WTC11 (cell line): ENCODE measurements at regions not wholly inside any gene's neighbourhood (a gene's known extent, or its start where the extent isn't known, plus 50 kb on each side); places are given as distances from the start of the nearest gene placed in this dataset.
A peak's percentile ranks its signal among the peaks of the same experiment; 100 is the strongest.

Experiments used
- ATAC-seq: fragments of 200-7000 bp; cut with Tn5 transposase; 2 replicates; pipeline ENCODE4 v1.10.0; 2021; ENCODE audit warnings: mild to moderate bottlenecking, moderate library complexity
- CTCF ChIA-PET: fragments of 300-600 bp; sonication (Branson Sonifier 250); formaldehyde crosslinking; loops from one replicate; lab custom pipeline; 2021; ENCODE audit warnings: antibody characterized with exemption; lab: Charles Lee
- POLR2A ChIA-PET: fragments of 350-600 bp; sonication (Branson Sonifier 250); formaldehyde crosslinking; loops from one replicate; lab custom pipeline; 2021; ENCODE audit warnings: antibody characterized with exemption; lab: Charles Lee
- DNase-seq: peaks from one replicate; pipeline ENCODE4 v3.0.0; 2021; ENCODE audit warnings: low spot score
- H3K27ac Mint-ChIP-seq: 2 replicates; pipeline ENCODE4 v1.8.0; 2021; ENCODE audit warnings: mixed read lengths
- H3K27me3 Mint-ChIP-seq: 2 replicates; pipeline ENCODE4 v1.8.0; 2021; ENCODE audit warnings: low read depth, mild to moderate bottlenecking, moderate library complexity, mixed read lengths
- H3K36me3 Mint-ChIP-seq: 2 replicates; pipeline ENCODE4 v1.8.0; 2021; ENCODE audit warnings: mixed read lengths
- H3K4me1 Mint-ChIP-seq: 2 replicates; pipeline ENCODE4 v1.8.0; 2022; ENCODE audit warnings: mixed read lengths
- H3K4me3 Mint-ChIP-seq: 2 replicates; pipeline ENCODE4 v1.8.0; 2021; ENCODE audit warnings: mild to moderate bottlenecking, moderate library complexity, mixed read lengths
- H3K9me3 Mint-ChIP-seq: 2 replicates; pipeline ENCODE4 v1.8.0; 2021; ENCODE audit warnings: mixed read lengths
- AFF4 ChIP-seq: sonication (generic); formaldehyde crosslinking; IDR thresholded peaks from 2 replicates; pipeline ENCODE4 v1.8.1; 2023; ENCODE audit warnings: mild to moderate bottlenecking, missing genetic modification reagents, borderline replicate concordance
- ATF6 ChIP-seq: sonication (generic); formaldehyde crosslinking; IDR thresholded peaks from 2 replicates; pipeline ENCODE4 v1.8.1; 2023; ENCODE audit warnings: mild to moderate bottlenecking, missing genetic modification reagents
- FOXJ3 ChIP-seq: sonication (generic); formaldehyde crosslinking; IDR thresholded peaks from 2 replicates; pipeline ENCODE4 v1.9.0; 2021; ENCODE audit warnings: missing genetic modification reagents, mild to moderate bottlenecking, borderline replicate concordance
- FOXP4 ChIP-seq: sonication (generic); formaldehyde crosslinking; IDR thresholded peaks from 2 replicates; pipeline ENCODE4 v1.8.0; 2022; ENCODE audit warnings: mild to moderate bottlenecking, missing genetic modification reagents
- IRF1 ChIP-seq: sonication (generic); formaldehyde crosslinking; IDR thresholded peaks from 2 replicates; pipeline ENCODE4 v1.8.0; 2023; ENCODE audit warnings: missing genetic modification reagents
- JUN ChIP-seq: sonication (generic); formaldehyde crosslinking; IDR thresholded peaks from 2 replicates; pipeline ENCODE4 v1.8.0; 2023; ENCODE audit warnings: mild to moderate bottlenecking, missing genetic modification reagents
- KAT7 ChIP-seq: sonication (generic); formaldehyde crosslinking; IDR thresholded peaks from 2 replicates; pipeline ENCODE4 v1.8.1; 2023; ENCODE audit warnings: missing genetic modification reagents, mild to moderate bottlenecking, borderline replicate concordance
- MAX ChIP-seq: sonication (generic); formaldehyde crosslinking; IDR thresholded peaks from 2 replicates; pipeline ENCODE4 v1.8.0; 2022; ENCODE audit warnings: mild to moderate bottlenecking, missing genetic modification reagents
- PRRX2 ChIP-seq: fragments of 250-450 bp; sonication (Bioruptor Pico); IDR thresholded peaks from 2 replicates; pipeline ENCODE4 v1.8.0; 2021; ENCODE audit warnings: mild to moderate bottlenecking
- TCF7 ChIP-seq: sonication (generic); formaldehyde crosslinking; IDR thresholded peaks from 2 replicates; pipeline ENCODE4 v1.8.0; 2022; ENCODE audit warnings: mild to moderate bottlenecking, low read depth, missing genetic modification reagents, moderate library complexity
- USF1 ChIP-seq: sonication (generic); formaldehyde crosslinking; IDR thresholded peaks from 2 replicates; pipeline ENCODE4 v1.8.0; 2022; ENCODE audit warnings: mild to moderate bottlenecking, missing genetic modification reagents
- ZNF138 ChIP-seq: sonication (generic); formaldehyde crosslinking; conservative IDR thresholded peaks from 2 replicates; pipeline ENCODE4 v1.8.1; 2022; ENCODE audit warnings: mild to moderate bottlenecking, moderate library complexity, missing genetic modification reagents
- ZNF317 ChIP-seq: sonication (generic); formaldehyde crosslinking; IDR thresholded peaks from 2 replicates; pipeline ENCODE4 v1.8.1; 2023; ENCODE audit warnings: low read depth, mild to moderate bottlenecking, moderate library complexity, missing genetic modification reagents, borderline replicate concordance
- ZNF425 ChIP-seq: fragments of 250-450 bp; sonication (Bioruptor Pico); conservative IDR thresholded peaks from 2 replicates; pipeline ENCODE4 v1.9.0; 2021; ENCODE audit warnings: mild to moderate bottlenecking
- ZNF512 ChIP-seq: sonication (generic); formaldehyde crosslinking; IDR thresholded peaks from 2 replicates; pipeline ENCODE4 v1.8.1; 2022; ENCODE audit warnings: missing genetic modification reagents, borderline replicate concordance
- ZNF532 ChIP-seq: fragments of 250-450 bp; sonication (Bioruptor Pico); IDR thresholded peaks from 2 replicates; pipeline ENCODE4 v1.9.0; 2021; ENCODE audit warnings: mild to moderate bottlenecking, borderline replicate concordance
- ZSCAN18 ChIP-seq: fragments of 250-450 bp; sonication (Bioruptor Pico); IDR thresholded peaks from 2 replicates; pipeline ENCODE4 v2.1.2; 2022; ENCODE audit warnings: mild to moderate bottlenecking, moderate library complexity

GRCh38 chr3:59404851-59405250, 355.0 kb upstream of the CFAP20DC start:
- ATAC-seq (peak; percentile 43), DNase-seq (no peak)
- Mint-ChIP-seq H3K9me3 (no peaks in the 10 kb centered on the region), H3K27ac (no peak overlapping the region), H3K4me1 (peaks cover 9% of the 10 kb centered on the region), H3K27me3 (no peaks in the 10 kb centered on the region; the same call in 1 of the 2 replicates), H3K4me3 (no peak overlapping the region), H3K36me3 (no peaks in the 10 kb centered on the region)
- POLR2A ChIA-PET, result no interaction called here
- CTCF ChIA-PET, result interaction anchor here (0.7 kb wide), 1 partner anchor 91 kb away, joined by 3 read pairs; no protein-coding TSS in a partner anchor
- no peak for TF ChIP-seq PRRX2 (CRISPR knock-in tag)
- no peak for TF ChIP-seq MAX (CRISPR knock-in tag)
- no peak for TF ChIP-seq FOXP4 (CRISPR knock-in tag)
- no peak for TF ChIP-seq ATF6
- no peak for TF ChIP-seq ZNF425 (CRISPR knock-in tag)
- no peak for TF ChIP-seq ZNF532 (CRISPR knock-in tag)
- no peak for TF ChIP-seq TCF7
- no peak for TF ChIP-seq KAT7 (CRISPR knock-in tag)
- no peak for TF ChIP-seq AFF4 (CRISPR knock-in tag)
- no peak for TF ChIP-seq IRF1 (CRISPR knock-in tag)
- TF ChIP-seq ZNF317 (CRISPR knock-in tag), result no peak
- TF ChIP-seq FOXJ3 (CRISPR knock-in tag), result no peak
- no peak for TF ChIP-seq ZNF138 (CRISPR knock-in tag)
- TF ChIP-seq ZSCAN18 (CRISPR knock-in tag), result no peak
- TF ChIP-seq ZNF512 (CRISPR knock-in tag), result no peak
- TF ChIP-seq USF1 (CRISPR knock-in tag), result no peak
- TF ChIP-seq JUN (CRISPR knock-in tag), result no peak
